ENCODE measurements at regions not wholly inside any gene's neighbourhood (a gene's known extent, or its start where the extent isn't known, plus 50 kb on each side); places are given as distances from the start of the nearest gene placed in this dataset.
"Not testable (repeated sequence)": the region's sequence is repeated elsewhere in the genome, so short reads cannot be mapped to it uniquely, and the experiment has no call there.

DNA sequence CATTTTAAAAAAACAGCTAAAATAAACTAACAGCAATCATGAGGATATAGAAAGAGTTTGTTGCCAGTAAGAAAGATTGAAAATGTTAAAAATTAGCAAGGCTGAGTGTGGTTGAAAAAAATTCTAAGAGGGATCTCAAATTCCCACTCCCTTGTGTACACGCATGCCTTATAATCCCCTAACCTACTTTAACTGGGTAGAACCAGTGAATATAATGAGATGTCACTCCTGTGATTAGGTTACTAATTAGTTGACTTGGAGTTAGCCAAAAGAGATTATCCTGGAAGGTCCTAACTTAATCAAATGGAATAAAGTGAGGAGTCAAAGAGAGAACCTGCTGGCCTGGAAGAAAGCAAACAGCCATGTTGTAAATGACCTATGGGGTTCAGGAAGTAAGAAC lies 286.0 kb upstream of the TGFBR2 start:
- H2AFZ ChIP-seq (ENCODE audit: insufficient read depth, low read depth, low read length, poor library complexity, severe bottlenecking), result no peak overlapping the region
- WGBS (ENCODE audit: insufficient coverage), result no CpG with 5 or more reads among the region's 1 CpG
- H3K4me3 Mint-ChIP-seq, result no peak overlapping the region
- H3K4me2 ChIP-seq (replicated peaks; ENCODE audit: extremely low read depth, low read length, poor library complexity, severe bottlenecking), result no peak overlapping the region
- no peak overlapping the region for H3K9ac ChIP-seq (ENCODE audit: insufficient read depth, low read length, poor library complexity, severe bottlenecking)
- no peak for DNase-seq
- no peaks in the 10 kb centered on the region for H3K36me3 Mint-ChIP-seq
- H3K9me3 Mint-ChIP-seq, result peaks cover 0 to 7% (median 0%) of the 10 kb centered on the region in 7 donors
- no peaks in the 10 kb centered on the region for H3K27me3 ChIP-seq (ENCODE audit: control insufficient read depth in 2 of 2, insufficient read depth in 2 of 2, low read length in 2 of 2)
- H3K4me1 ChIP-seq (ENCODE audit: control insufficient read depth in 1 of 2, insufficient read depth in 2 of 2, low read length in 2 of 2), result no peaks in the 10 kb centered on the region
- peaks cover 0 to 2% (median 0%) of the 10 kb centered on the region in 3 donors for H3K27me3 Mint-ChIP-seq (ENCODE audit: low read depth in 3 of 3)
- no peaks in the 10 kb centered on the region for H4K20me1 ChIP-seq (ENCODE audit: insufficient read depth, low read length)
- no peak overlapping the region for H3K4me3 ChIP-seq (replicated peaks in 1 of 3; ENCODE audit: low read depth in 2 of 3, low read length in 3 of 3)
- no peaks in the 10 kb centered on the region for H3K9me3 ChIP-seq (replicated peaks in 1 of 2; ENCODE audit: control insufficient read depth in 1 of 2, insufficient read depth in 1 of 2, low read length in 2 of 2)
- intact Hi-C loops (cut with micrococcal nuclease), result no loop called here
- TF ChIP-seq, protein P1, sequence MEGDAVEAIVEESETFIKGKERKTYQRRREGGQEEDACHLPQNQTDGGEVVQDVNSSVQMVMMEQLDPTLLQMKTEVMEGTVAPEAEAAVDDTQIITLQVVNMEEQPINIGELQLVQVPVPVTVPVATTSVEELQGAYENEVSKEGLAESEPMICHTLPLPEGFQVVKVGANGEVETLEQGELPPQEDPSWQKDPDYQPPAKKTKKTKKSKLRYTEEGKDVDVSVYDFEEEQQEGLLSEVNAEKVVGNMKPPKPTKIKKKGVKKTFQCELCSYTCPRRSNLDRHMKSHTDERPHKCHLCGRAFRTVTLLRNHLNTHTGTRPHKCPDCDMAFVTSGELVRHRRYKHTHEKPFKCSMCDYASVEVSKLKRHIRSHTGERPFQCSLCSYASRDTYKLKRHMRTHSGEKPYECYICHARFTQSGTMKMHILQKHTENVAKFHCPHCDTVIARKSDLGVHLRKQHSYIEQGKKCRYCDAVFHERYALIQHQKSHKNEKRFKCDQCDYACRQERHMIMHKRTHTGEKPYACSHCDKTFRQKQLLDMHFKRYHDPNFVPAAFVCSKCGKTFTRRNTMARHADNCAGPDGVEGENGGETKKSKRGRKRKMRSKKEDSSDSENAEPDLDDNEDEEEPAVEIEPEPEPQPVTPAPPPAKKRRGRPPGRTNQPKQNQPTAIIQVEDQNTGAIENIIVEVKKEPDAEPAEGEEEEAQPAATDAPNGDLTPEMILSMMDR (IDR thresholded peaks at IDR 0.05), result no peak
- no peaks in the 10 kb centered on the region for H3K36me3 ChIP-seq (replicated peaks in 1 of 2; ENCODE audit: control insufficient read depth in 1 of 2, insufficient read depth in 2 of 2, low read length in 2 of 2)
- peak overlapping the region in 1 of 7 donors; percentile 28 for H3K27ac Mint-ChIP-seq
- H3K4me1 Mint-ChIP-seq, result peaks cover 3% of the 10 kb centered on the region
- H3K27ac ChIP-seq (ENCODE audit: low read depth in 1 of 2, low read length in 2 of 2), result no peak overlapping the region
- H3K79me2 ChIP-seq (ENCODE audit: insufficient read depth, low read length), result no peaks in the 10 kb centered on the region

DNA sequence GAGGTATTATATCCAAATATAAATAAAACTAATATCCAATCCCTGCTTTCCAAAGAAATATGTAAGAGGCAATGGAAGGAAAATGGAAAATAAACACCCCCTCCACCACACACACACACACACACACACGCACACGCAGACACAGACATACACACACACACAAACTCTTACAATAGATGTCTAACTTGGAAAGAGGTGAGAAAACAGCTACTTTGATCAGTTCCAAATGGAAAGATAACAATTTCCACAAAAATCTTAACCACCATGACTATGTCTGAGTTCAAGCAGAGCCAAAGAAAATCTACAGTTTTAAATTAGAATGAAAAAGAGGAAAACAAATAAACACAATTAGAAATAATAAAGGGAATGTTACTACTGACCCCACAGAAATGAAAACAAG lies 285.3 kb upstream of the TGFBR2 start:
- no CpG with 5 or more reads among the region's 2 CpGs for WGBS (ENCODE audit: insufficient coverage)
- Histone ChIP-seq H3K27ac (ENCODE audit: low read depth in 1 of 2, low read length in 2 of 2) (no peak overlapping the region), H2AFZ (ENCODE audit: insufficient read depth, low read depth, low read length, poor library complexity, severe bottlenecking) (no peak overlapping the region), H4K20me1 (ENCODE audit: insufficient read depth, low read length) (no peaks in the 10 kb centered on the region), H3K27me3 (ENCODE audit: control insufficient read depth in 2 of 2, insufficient read depth in 2 of 2, low read length in 2 of 2) (no peaks in the 10 kb centered on the region), H3K9ac (ENCODE audit: insufficient read depth, low read length, poor library complexity, severe bottlenecking) (no peak overlapping the region), H3K4me1 (ENCODE audit: control insufficient read depth in 1 of 2, insufficient read depth in 2 of 2, low read length in 2 of 2) (no peaks in the 10 kb centered on the region), H3K9me3 (replicated peaks in 1 of 2; ENCODE audit: control insufficient read depth in 1 of 2, insufficient read depth in 1 of 2, low read length in 2 of 2) (no peaks in the 10 kb centered on the region), H3K4me2 (replicated peaks; ENCODE audit: extremely low read depth, low read length, poor library complexity, severe bottlenecking) (no peak overlapping the region), H3K79me2 (ENCODE audit: insufficient read depth, low read length) (no peaks in the 10 kb centered on the region), H3K4me3 (replicated peaks in 1 of 3; ENCODE audit: low read depth in 2 of 3, low read length in 3 of 3) (no peak overlapping the region), H3K36me3 (replicated peaks in 1 of 2; ENCODE audit: control insufficient read depth in 1 of 2, insufficient read depth in 2 of 2, low read length in 2 of 2) (no peaks in the 10 kb centered on the region)
- DNase-seq, result no peak
- H3K27ac Mint-ChIP-seq, result no peak overlapping the region
- no peaks in the 10 kb centered on the region for H3K4me1 Mint-ChIP-seq
- H3K4me3 Mint-ChIP-seq, result no peak overlapping the region
- peaks cover 0 to 2% (median 0%) of the 10 kb centered on the region in 3 donors for H3K27me3 Mint-ChIP-seq (ENCODE audit: low read depth in 3 of 3)
- H3K9me3 Mint-ChIP-seq, result peaks cover 0 to 5% (median 0%) of the 10 kb centered on the region in 7 donors
- TF ChIP-seq, protein P1 (IDR thresholded peaks at IDR 0.05), result no peak
- no peaks in the 10 kb centered on the region for H3K36me3 Mint-ChIP-seq
- intact Hi-C loops (cut with micrococcal nuclease), result no loop called here

DNA sequence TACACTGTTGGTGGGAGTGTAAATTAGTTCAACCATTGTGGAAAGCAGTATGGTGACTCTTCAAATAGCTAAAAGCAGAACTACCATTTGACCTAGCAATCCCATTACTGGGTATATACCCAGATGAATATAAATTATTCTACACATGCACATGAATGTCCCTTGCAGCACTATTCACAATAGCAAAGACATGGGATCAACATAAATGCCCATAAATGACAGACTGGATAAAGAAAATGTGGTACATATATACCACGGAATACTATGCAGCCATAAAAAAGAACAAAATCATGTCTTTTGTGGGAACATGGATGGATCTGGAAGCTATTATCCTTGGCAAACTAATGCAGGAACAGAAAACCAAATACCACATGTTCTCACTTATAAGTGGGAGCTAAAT lies 282.8 kb upstream of the TGFBR2 start:
- H3K4me2 ChIP-seq (replicated peaks; ENCODE audit: extremely low read depth, low read length, poor library complexity, severe bottlenecking); H3K79me2 ChIP-seq (ENCODE audit: insufficient read depth, low read length); H3K9me3 ChIP-seq (replicated peaks in 1 of 2; ENCODE audit: control insufficient read depth in 1 of 2, insufficient read depth in 1 of 2, low read length in 2 of 2); H4K20me1 ChIP-seq (ENCODE audit: insufficient read depth, low read length); H3K36me3 Mint-ChIP-seq; H3K27ac ChIP-seq (ENCODE audit: low read depth in 1 of 2, low read length in 2 of 2); H3K4me3 ChIP-seq (replicated peaks in 1 of 3; ENCODE audit: low read depth in 2 of 3, low read length in 3 of 3); H3K4me1 Mint-ChIP-seq; H3K36me3 ChIP-seq (replicated peaks in 1 of 2; ENCODE audit: control insufficient read depth in 1 of 2, insufficient read depth in 2 of 2, low read length in 2 of 2); H3K27ac Mint-ChIP-seq; DNase-seq; H3K9me3 Mint-ChIP-seq; H3K27me3 ChIP-seq (ENCODE audit: control insufficient read depth in 2 of 2, insufficient read depth in 2 of 2, low read length in 2 of 2); H3K4me1 ChIP-seq (ENCODE audit: control insufficient read depth in 1 of 2, insufficient read depth in 2 of 2, low read length in 2 of 2); H3K27me3 Mint-ChIP-seq (ENCODE audit: low read depth in 3 of 3); intact Hi-C loops (cut with micrococcal nuclease); H3K4me3 Mint-ChIP-seq; H3K9ac ChIP-seq (ENCODE audit: insufficient read depth, low read length, poor library complexity, severe bottlenecking); H2AFZ ChIP-seq (ENCODE audit: insufficient read depth, low read depth, low read length, poor library complexity, severe bottlenecking): not testable (repeated sequence)
- no CpG with 5 or more reads among the region's 1 CpG for WGBS (ENCODE audit: insufficient coverage)

Measured in CD14-positive monocyte (primary cell).